OCI-LY7 (cell line): ENCODE measurements at regions not wholly inside any gene's neighbourhood (a gene's known extent, or its start where the extent isn't known, plus 50 kb on each side); places are given as distances from the start of the nearest gene placed in this dataset.
"Not testable (repeated sequence)": the region's sequence is repeated elsewhere in the genome, so short reads cannot be mapped to it uniquely, and the experiment has no call there.

Experiments used
- BruUV-seq: library from RNA; stranded (reverse); fragments of 400-500 nt; replicated peaks from 2 replicates; lab custom pipeline; 2021; lab: Mats Ljungman, UMichigan
- CTCF ChIA-PET: fragments of 300-600 bp; sonication (Branson Sonifier 250); formaldehyde crosslinking; loops from one replicate; lab custom pipeline; 2022; ENCODE audit warnings: antibody characterized with exemption; ENCODE audit not compliant: unreplicated experiment; lab: Charles Lee
- POLR2A ChIA-PET: fragments of 300-600 bp; sonication (Branson Sonifier 250); formaldehyde crosslinking; loops from one replicate; lab custom pipeline; 2022; ENCODE audit warnings: antibody characterized with exemption; lab: Charles Lee
- DNase-seq: peaks from one replicate; pipeline ENCODE4 v3.0.0-alpha.2; 2015; ENCODE audit warnings: low spot score
- H2AFZ ChIP-seq: fragments of 200-600 bp; sonication (generic), shearing (Covaris generic); 2 replicates; pipeline ENCODE4 v1.6.1; 2014; ENCODE audit warnings: mild to moderate bottlenecking, antibody characterized with exemption, low read length, moderate library complexity
- H3K27ac ChIP-seq: fragments of 200-600 bp; sonication (generic); 2 replicates; pipeline ENCODE4 v1.5.1; 2014; ENCODE audit warnings: mixed run types, low read depth, mild to moderate bottlenecking, moderate library complexity, low read length, inconsistent platforms; ENCODE audit not compliant: poor library complexity, severe bottlenecking
- H3K36me3 ChIP-seq: fragments of 200-600 bp; sonication (generic); 2 replicates; pipeline ENCODE4 v1.6.1; 2014; ENCODE audit warnings: mild to moderate bottlenecking, antibody characterized with exemption, low read length, moderate library complexity, mixed read lengths; ENCODE audit not compliant: insufficient read depth
- H3K4me1 ChIP-seq: fragments of 200-600 bp; sonication (generic); 2 replicates; pipeline ENCODE4 v1.5.1; 2014; ENCODE audit warnings: mild to moderate bottlenecking, low read length; ENCODE audit not compliant: insufficient read depth, poor library complexity, severe bottlenecking
- H3K4me2 ChIP-seq: fragments of 200-600 bp; sonication (generic); 2 replicates; pipeline ENCODE4 v1.6.1; 2014; ENCODE audit warnings: mild to moderate bottlenecking, low read length
- H3K4me3 ChIP-seq: fragments of 200-600 bp; sonication (generic); 2 replicates; pipeline ENCODE4 v1.5.1; 2014; ENCODE audit warnings: mild to moderate bottlenecking, low read depth, low read length; ENCODE audit not compliant: poor library complexity, severe bottlenecking
- H3K79me2 ChIP-seq: fragments of 200-600 bp; sonication (generic); 2 replicates; pipeline ENCODE4 v1.6.1; 2016; ENCODE audit warnings: low read depth, mild to moderate bottlenecking, low read length, moderate library complexity, mixed read lengths; ENCODE audit not compliant: insufficient read depth
- H3K9me2 ChIP-seq: fragments of 200-600 bp; sonication (generic); 2 replicates; pipeline ENCODE4 v1.6.1; 2016; ENCODE audit warnings: mild to moderate bottlenecking, low read length, mixed read lengths; ENCODE audit not compliant: insufficient read depth
- H3K9me3 ChIP-seq: fragments of 200-600 bp; sonication (generic); 2 replicates; pipeline ENCODE4 v1.6.1; 2014; ENCODE audit warnings: mild to moderate bottlenecking, mixed run types, low read length, mixed read lengths
- H4K20me1 ChIP-seq: fragments of 200-600 bp; sonication (generic); 2 replicates; pipeline ENCODE4 v1.6.1; 2014; ENCODE audit warnings: mild to moderate bottlenecking, antibody characterized with exemption, low read length, moderate library complexity, mixed read lengths; ENCODE audit not compliant: insufficient read depth
- intact Hi-C: fragments of 100-400 bp; cut with micrococcal nuclease; formaldehyde crosslinking; loops from one replicate; pipeline ENCODE4 v1.10.0; 2022; ENCODE audit not compliant: unreplicated experiment

DNA sequence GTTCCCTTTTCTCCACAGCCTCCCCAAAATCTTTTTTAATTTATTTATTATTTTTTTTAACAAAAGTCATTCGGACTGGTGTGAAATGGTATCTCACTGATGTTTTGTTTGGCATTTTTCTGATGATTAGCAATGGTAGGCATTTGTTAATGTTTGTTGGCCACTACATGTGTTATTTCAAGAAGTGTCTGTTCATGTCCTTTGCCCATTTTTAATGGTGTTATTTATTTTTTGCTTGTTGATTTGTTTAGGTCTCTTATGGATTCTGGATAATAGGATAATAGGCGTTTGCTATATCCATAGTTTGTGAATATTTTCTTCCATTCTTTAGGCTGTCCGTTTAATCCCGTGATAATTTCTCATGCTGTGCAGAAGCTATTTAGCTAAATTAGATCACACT lies 596.5 kb upstream of the DEFB115 start:
- H4K20me1 ChIP-seq, POLR2A ChIA-PET, H3K79me2 ChIP-seq, H3K9me2 ChIP-seq, CTCF ChIA-PET, H3K4me1 ChIP-seq, H3K9me3 ChIP-seq, intact Hi-C loops, H2AFZ ChIP-seq, H3K27ac ChIP-seq, DNase-seq, BruUV-seq, H3K36me3 ChIP-seq, H3K4me2 ChIP-seq, H3K4me3 ChIP-seq: not testable (repeated sequence)

DNA sequence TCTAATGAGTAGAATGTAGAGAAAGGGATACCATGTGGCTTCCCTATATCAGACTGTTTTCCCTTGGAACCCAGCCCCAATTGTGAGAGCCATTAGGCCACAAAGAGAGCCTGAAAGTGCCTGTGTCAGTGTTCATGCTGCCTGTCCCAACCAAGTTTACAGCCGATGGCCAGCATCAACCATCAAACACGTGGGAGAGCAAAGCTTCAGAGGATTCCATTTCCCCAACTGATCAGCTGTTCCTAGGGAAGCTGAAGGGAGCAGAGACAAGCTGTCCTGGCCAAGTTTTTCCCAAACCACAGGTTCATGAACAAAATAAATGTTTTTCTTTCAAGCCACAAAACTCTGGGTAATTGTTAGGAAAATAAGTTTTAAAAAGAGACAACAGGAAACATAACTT lies 589.0 kb upstream of the DEFB115 start:
- DNase-seq, H3K4me3 ChIP-seq, H3K27ac ChIP-seq, H3K4me1 ChIP-seq, BruUV-seq, H3K36me3 ChIP-seq, H3K9me2 ChIP-seq, CTCF ChIA-PET, H2AFZ ChIP-seq, H3K79me2 ChIP-seq, H3K4me2 ChIP-seq, intact Hi-C loops, H3K9me3 ChIP-seq, H4K20me1 ChIP-seq: not testable (repeated sequence)
- POLR2A ChIA-PET = interaction anchor here (0.6 kb wide), 1 partner anchor 734 kb away, joined by 3 read pairs; no protein-coding TSS in a partner anchor

DNA sequence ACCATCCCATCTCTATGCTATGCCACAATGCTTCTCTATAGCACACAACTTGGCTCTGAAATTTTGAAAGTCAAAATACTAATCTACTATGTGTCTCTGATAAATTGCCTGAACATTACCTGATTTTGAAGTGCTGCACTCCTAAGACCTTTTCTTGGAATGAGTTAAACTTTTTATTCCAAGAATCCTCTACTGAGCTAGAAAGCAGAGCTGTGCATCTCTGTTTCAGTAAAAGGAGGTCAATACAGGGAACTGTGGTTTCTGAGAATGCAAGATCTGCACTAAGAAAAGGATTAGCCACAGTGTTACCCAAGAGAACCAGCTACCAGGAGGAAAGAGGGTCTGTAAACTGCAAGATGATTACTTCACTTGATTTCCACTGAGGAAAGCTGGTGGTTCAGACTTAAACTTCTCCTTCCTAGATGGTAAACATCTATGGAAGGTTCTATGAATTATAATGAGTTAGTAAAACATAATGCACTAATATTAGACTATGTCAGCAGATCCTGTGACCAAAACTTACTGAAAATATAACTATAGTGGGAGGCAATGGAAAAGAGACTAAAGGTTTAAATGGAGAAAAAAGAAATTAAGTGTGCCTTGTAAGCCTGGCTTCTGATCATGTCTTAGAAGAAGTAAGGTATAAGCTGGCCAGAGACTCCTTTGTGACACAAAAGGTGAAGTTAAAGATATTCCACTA lies 588.0 kb upstream of the DEFB115 start:
- H3K9me3 ChIP-seq, H4K20me1 ChIP-seq, H3K4me3 ChIP-seq, H3K4me1 ChIP-seq, POLR2A ChIA-PET, H3K9me2 ChIP-seq, H3K79me2 ChIP-seq, CTCF ChIA-PET, H3K4me2 ChIP-seq, H3K27ac ChIP-seq, DNase-seq, H3K36me3 ChIP-seq, H2AFZ ChIP-seq, BruUV-seq, intact Hi-C loops: not testable (repeated sequence)

DNA sequence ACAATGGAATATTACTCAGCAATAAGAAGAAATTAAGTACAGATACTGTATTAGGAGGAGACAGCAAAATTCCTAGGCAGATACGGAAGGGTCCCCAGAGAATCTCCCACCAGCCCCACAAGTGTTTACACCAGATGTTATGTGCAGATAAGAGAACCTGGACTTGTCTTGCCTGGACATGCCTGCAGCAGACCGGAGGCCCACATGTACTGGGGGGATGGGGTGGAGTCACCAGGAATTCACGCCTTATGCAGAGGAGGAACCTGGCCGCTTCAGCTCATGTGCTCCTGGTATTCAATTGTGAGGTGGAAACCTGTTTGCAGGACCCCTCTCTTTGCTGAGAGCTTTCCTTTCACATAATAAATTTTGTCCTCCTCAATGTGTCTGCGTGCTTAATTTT lies 586.3 kb upstream of the DEFB115 start:
- H3K79me2 ChIP-seq, H3K4me1 ChIP-seq, DNase-seq, H3K27ac ChIP-seq, intact Hi-C loops, CTCF ChIA-PET, H3K4me3 ChIP-seq, BruUV-seq, H2AFZ ChIP-seq, H3K4me2 ChIP-seq, H4K20me1 ChIP-seq, POLR2A ChIA-PET, H3K9me3 ChIP-seq, H3K36me3 ChIP-seq, H3K9me2 ChIP-seq: not testable (repeated sequence)

DNA sequence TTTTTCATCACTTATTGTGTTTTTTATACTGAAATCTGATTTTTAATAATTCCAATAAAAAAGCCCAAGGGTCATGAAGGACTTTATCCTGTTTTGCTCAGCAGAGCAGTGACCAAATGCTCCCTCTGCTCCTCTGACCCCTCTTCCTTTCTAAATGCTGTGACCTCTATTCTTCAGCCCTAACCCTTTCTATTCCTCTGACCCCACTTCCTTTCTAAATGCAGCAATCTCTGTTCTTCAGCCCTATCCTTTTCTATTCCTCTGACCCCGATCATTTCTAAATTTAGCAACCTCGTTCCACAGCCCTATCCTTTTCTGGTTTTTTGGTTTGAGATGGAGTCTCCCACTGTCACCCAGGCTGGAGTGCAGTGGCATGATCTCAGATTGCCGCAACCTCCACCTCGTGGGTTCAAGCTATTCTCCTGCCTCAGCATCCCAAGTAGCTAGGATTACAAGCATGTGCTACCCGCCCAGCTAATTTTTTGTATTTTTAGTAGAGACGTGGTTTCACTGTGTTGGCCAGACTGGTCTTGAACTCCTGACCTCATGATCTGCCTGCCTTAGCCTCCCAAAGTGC lies 581.4 kb upstream of the DEFB115 start:
- BruUV-seq, CTCF ChIA-PET, H2AFZ ChIP-seq, H3K79me2 ChIP-seq, H3K36me3 ChIP-seq, H3K4me2 ChIP-seq, H3K9me3 ChIP-seq, DNase-seq, H3K27ac ChIP-seq, POLR2A ChIA-PET, H3K4me1 ChIP-seq, intact Hi-C loops, H4K20me1 ChIP-seq, H3K9me2 ChIP-seq, H3K4me3 ChIP-seq: not testable (repeated sequence)

DNA sequence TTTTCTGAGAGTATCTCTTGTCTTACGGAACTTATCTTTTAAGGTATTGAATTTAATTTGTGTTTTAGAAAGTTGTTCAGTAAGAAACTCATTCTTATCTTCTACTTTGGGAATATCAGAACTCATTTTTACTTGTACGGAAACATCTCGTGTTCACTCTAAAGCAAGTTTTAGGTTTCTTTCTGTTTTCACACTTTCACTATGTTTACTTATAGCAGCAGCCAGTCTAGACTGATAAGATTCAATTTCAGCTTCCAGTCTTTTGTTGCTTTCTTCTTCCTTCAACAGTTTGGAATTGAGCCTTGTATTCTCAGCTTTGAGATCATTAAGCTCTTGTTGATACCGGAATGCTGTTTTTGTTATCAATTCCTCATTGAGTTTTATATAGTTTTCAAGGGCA lies 575.2 kb upstream of the DEFB115 start:
- H3K36me3 ChIP-seq, intact Hi-C loops, H3K27ac ChIP-seq, H2AFZ ChIP-seq, H3K4me1 ChIP-seq, H3K9me2 ChIP-seq, H3K4me2 ChIP-seq, BruUV-seq, H4K20me1 ChIP-seq, H3K79me2 ChIP-seq, H3K9me3 ChIP-seq, POLR2A ChIA-PET, DNase-seq, CTCF ChIA-PET, H3K4me3 ChIP-seq: not testable (repeated sequence)
